ENCODE measurements at regions not wholly inside any gene's neighbourhood (a gene's known extent, or its start where the extent isn't known, plus 50 kb on each side); places are given as distances from the start of the nearest gene placed in this dataset.
"Not testable (repeated sequence)": the region's sequence is repeated elsewhere in the genome, so short reads cannot be mapped to it uniquely, and the experiment has no call there.

DNA sequence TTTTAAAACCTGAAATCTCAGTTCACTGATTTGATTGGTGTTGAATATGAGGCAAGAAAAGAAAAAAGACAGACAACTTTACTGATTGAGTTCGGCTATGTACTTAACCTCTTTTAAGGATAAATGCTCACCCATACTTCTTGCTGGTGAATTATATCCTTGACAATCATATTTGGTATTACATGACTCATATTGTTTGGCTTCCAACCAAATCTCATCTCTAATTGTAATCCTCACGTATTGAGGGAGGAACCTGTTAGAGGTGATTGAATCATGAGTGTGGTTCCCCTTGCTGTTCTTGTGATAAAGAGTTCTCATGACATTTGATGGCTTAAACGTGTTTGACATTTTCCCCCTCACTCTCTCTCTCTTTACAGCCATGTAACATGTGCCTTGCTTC is 255.6 kb upstream of the IZUMO3 start:
- no peak overlapping the region for H3K4me3 ChIP-seq (replicated peaks; ENCODE audit: low read depth, low read length)
- DNase-seq (ENCODE audit: extremely low read depth, low read depth): no peak
- TF ChIP-seq, protein P1, sequence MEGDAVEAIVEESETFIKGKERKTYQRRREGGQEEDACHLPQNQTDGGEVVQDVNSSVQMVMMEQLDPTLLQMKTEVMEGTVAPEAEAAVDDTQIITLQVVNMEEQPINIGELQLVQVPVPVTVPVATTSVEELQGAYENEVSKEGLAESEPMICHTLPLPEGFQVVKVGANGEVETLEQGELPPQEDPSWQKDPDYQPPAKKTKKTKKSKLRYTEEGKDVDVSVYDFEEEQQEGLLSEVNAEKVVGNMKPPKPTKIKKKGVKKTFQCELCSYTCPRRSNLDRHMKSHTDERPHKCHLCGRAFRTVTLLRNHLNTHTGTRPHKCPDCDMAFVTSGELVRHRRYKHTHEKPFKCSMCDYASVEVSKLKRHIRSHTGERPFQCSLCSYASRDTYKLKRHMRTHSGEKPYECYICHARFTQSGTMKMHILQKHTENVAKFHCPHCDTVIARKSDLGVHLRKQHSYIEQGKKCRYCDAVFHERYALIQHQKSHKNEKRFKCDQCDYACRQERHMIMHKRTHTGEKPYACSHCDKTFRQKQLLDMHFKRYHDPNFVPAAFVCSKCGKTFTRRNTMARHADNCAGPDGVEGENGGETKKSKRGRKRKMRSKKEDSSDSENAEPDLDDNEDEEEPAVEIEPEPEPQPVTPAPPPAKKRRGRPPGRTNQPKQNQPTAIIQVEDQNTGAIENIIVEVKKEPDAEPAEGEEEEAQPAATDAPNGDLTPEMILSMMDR (IDR thresholded peaks at IDR 0.05; ENCODE audit: low read depth, low read length, missing control alignments): no peak

DNA sequence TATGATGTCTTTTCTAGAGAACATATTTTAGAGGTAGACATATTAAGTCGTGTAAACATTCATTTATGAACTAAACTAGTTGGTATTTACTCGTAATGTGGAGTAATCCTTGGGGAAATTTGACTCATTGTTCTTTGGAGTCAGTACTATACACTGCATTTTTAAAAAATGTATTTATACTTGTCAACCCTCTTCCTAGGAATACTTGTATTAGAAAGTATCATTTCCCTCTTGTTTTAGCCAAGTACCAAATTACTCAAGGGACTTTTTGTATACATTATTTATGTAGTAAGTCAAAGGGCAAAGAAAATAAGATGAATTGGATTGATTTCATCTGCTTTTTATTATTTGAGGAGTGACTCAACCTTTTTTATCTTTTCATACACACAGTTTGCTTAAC is 248.1 kb upstream of the IZUMO3 start:
- H3K4me3 ChIP-seq (replicated peaks; ENCODE audit: low read depth, low read length): no peak overlapping the region
- TF ChIP-seq, protein P1 (IDR thresholded peaks at IDR 0.05; ENCODE audit: low read depth, low read length, missing control alignments): no peak
- no peak for DNase-seq (ENCODE audit: extremely low read depth, low read depth)

DNA sequence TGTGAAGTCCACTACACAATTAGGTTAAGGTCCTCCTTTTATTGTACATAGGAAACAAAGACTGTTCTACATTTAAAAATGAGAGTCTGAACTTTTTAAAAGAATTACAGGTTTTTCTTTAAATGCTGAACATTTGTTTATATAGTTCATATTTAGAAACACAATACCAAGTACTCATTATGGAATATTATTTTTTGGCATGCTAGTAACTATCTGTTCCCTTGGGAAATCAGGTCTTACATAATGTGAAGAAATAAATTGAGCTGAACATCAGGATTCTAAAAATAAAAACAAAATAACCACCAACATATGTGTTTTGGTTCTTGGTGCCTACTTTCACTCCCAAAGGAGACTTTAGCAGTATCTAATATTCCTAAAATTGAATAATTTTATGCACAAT is 230.5 kb upstream of the IZUMO3 start:
- TF ChIP-seq, protein P1 (IDR thresholded peaks at IDR 0.05; ENCODE audit: low read depth, low read length, missing control alignments): no peak
- DNase-seq (ENCODE audit: extremely low read depth, low read depth): no peak
- no peak overlapping the region for H3K4me3 ChIP-seq (replicated peaks; ENCODE audit: low read depth, low read length)

DNA sequence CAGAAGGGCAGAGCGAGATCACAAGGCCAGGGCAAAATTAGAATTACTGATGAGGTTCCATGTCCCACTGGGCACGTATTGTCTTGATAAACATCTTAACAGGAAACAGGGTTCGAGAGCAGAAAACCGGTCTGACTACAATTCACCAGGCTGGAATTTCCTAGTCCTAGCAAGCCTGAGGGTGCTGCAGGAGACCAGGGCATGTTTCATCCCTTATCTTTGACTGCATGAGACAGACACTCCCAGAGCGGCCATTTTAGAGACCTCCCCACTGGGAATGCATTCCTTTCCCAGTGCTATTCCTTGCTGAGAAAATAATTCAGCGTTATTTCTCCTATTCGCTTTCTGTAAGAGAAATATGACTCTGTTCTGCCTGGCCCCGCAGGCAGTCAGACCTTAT is 228.5 kb upstream of the IZUMO3 start:
- DNase-seq (ENCODE audit: extremely low read depth, low read depth); H3K4me3 ChIP-seq (replicated peaks; ENCODE audit: low read depth, low read length): not testable (repeated sequence)

DNA sequence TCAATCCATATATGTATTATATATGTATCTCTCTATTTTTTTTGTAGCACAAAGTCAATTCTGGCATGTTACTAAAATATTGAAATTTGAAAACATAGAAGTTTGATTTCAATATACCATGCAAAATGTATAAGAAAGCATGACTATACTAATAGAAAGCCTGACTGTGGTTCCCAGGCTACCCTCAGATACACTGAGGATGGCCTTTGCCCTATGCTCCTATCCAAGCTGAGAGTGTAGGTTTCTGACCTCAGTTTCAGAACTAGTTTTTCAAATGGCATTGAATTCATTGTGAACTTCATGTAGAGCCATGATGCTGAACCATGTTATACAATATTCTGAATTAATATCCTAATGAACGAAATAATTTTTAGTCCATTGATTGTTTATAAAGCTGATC is 220.4 kb upstream of the IZUMO3 start:
- TF ChIP-seq, protein P1 (IDR thresholded peaks at IDR 0.05; ENCODE audit: low read depth, low read length, missing control alignments): no peak
- no peak for DNase-seq (ENCODE audit: extremely low read depth, low read depth)
- H3K4me3 ChIP-seq (replicated peaks; ENCODE audit: low read depth, low read length): no peak overlapping the region

DNA sequence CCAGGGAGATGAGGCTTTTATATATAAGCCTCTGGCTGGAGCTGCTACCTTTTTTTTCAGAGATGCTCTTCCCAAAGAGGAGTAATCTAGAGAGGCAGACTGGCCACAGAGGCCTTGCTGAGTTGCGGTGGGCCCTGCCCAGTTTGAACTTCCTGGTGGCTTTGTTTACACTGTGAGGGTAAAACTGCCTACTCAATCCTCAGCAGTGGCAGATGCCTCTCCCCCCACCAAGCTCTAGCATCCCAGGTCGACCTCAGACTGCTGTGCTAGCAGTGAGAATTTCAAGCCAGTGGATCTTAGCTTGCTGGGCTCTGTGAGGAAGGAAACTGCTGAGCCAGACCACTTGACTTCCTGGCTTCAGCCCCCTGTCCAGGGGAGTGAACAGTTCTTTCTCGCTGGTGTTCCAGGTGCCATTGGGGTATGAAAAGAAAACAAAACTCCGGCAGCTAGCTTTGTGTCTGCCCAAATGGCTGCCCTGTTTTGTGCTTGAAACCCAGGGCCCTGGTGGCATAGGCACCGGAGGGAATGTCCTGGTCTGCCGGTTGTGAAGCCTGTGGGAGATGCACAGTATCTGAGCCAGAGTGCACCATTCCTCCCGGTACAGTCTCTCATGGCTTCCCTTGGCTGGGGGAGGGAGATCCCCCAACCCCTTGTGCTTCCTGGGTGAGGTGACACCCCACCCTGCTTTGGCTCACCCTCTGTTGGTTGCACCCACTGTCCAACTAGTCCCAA is 219.5 kb upstream of the IZUMO3 start:
- no peak for DNase-seq (ENCODE audit: extremely low read depth, low read depth)
- TF ChIP-seq, protein P1 (IDR thresholded peaks at IDR 0.05; ENCODE audit: low read depth, low read length, missing control alignments): no peak
- H3K4me3 ChIP-seq (replicated peaks; ENCODE audit: low read depth, low read length): no peak overlapping the region

DNA sequence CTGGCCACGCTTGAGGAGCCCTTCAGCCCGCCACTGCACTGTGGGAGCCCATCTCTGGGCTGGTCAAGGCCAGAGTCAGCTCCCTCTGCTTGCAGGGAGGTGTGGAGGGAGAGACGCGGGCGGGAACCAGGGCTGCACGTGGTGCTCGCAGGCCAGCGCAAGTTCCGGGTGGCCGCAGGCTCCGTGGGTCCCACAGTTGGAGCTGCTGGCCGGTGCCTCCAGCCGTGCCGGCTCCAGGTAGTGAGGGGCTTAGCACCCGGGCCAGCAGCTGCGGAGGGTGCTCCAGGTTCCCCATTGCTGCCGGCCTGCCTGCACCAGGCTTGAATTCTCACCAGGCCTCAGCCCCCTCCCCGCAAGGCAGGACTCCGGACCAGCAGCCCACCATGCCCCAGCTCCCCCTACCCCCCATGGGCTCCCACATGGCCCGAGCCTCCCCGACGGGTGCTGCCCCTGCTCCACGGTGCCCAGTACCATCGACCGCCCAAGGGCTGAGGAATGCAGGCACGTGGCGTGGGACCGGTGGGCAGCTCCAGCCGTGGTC is 192.8 kb upstream of the IZUMO3 start:
- TF ChIP-seq, protein P1 (IDR thresholded peaks at IDR 0.05; ENCODE audit: low read depth, low read length, missing control alignments): no peak
- no peak overlapping the region for H3K4me3 ChIP-seq (replicated peaks; ENCODE audit: low read depth, low read length)
- DNase-seq (ENCODE audit: extremely low read depth, low read depth): no peak

Data from HFF-Myc (cell line).